Keratinocyte (primary cell): ENCODE measurements at regions not wholly inside any gene's neighbourhood (a gene's known extent, or its start where the extent isn't known, plus 50 kb on each side); places are given as distances from the start of the nearest gene placed in this dataset.

Experiments used
- DNase-seq: peaks from one replicate; pipeline ENCODE4 v3.0.0-alpha.2; 2011; ENCODE audit warnings: low read depth, missing footprints, low spot score
- FAIRE-seq: peaks from 2 replicates; lab custom pipeline; 2011; peaks lifted over from hg19 to GRCh38; lab: Jason Lieb, UNC
- H2AFZ ChIP-seq: 2 replicates; pipeline ENCODE4 v1.6.0; 2012; ENCODE audit warnings: low read length, control low read depth, inconsistent platforms; ENCODE audit not compliant: control insufficient read depth
- H3K27ac ChIP-seq: 2 replicates; pipeline ENCODE4 v1.5.1; 2011; ENCODE audit warnings: low read length; ENCODE audit not compliant: control insufficient read depth, insufficient read depth
- H3K27me3 ChIP-seq: 3 replicates; pipeline ENCODE4 v1.6.0; 2011; ENCODE audit warnings: low read length; ENCODE audit not compliant: control insufficient read depth, insufficient read depth; ENCODE audit errors: extremely low read depth
- H3K36me3 ChIP-seq, 2 experiments: 2 replicates in 1 of 2; 3 replicates in 1 of 2; pipeline ENCODE4 v1.5.1; 2011; ENCODE audit warnings: low read length in 2 of 2, mild to moderate bottlenecking in 1 of 2; ENCODE audit not compliant: control insufficient read depth in 2 of 2, insufficient read depth in 2 of 2; ENCODE audit errors: extremely low read depth in 1 of 2
- H3K4me1 ChIP-seq: 3 replicates; pipeline ENCODE4 v1.5.1; 2011; ENCODE audit warnings: low read length; ENCODE audit not compliant: control insufficient read depth, insufficient read depth; ENCODE audit errors: extremely low read depth
- H3K4me2 ChIP-seq: 3 replicates; pipeline ENCODE4 v1.6.0; 2011; ENCODE audit warnings: low read depth, low read length; ENCODE audit not compliant: control insufficient read depth, insufficient read depth; ENCODE audit errors: extremely low read depth
- H3K4me3 ChIP-seq, 3 experiments: fragments of 200-600 bp in 1 of 3; sonication (generic) in 1 of 3; 2 replicates in 2 of 3; 3 replicates in 1 of 3; pipeline ENCODE4 v1.5.1; 2011 to 2016; ENCODE audit warnings: low read length in 3 of 3, mild to moderate bottlenecking in 3 of 3, control low read depth in 2 of 3, inconsistent platforms in 1 of 3, low read depth in 1 of 3, mixed read lengths in 1 of 3, mixed run types in 1 of 3, moderate library complexity in 1 of 3; ENCODE audit not compliant: control insufficient read depth in 2 of 3, insufficient read depth in 2 of 3; ENCODE audit errors: extremely low read depth in 1 of 3
- H3K79me2 ChIP-seq: 2 replicates; pipeline ENCODE4 v1.6.0; 2012; ENCODE audit warnings: low read length; ENCODE audit not compliant: control insufficient read depth, insufficient read depth
- H3K9ac ChIP-seq: 3 replicates; pipeline ENCODE4 v1.6.0; 2011; ENCODE audit warnings: low read length; ENCODE audit not compliant: control insufficient read depth, insufficient read depth; ENCODE audit errors: extremely low read depth
- H3K9me1 ChIP-seq: 3 replicates; pipeline ENCODE4 v1.6.0; 2011; ENCODE audit warnings: low read length; ENCODE audit not compliant: control insufficient read depth, insufficient read depth; ENCODE audit errors: extremely low read depth
- H3K9me3 ChIP-seq: 2 replicates; pipeline ENCODE4 v1.5.1; 2012; ENCODE audit warnings: low read depth, low read length; ENCODE audit not compliant: control insufficient read depth
- H4K20me1 ChIP-seq: 3 replicates; pipeline ENCODE4 v1.6.0; 2011; ENCODE audit warnings: low read length; ENCODE audit not compliant: control insufficient read depth, insufficient read depth; ENCODE audit errors: extremely low read depth
- EZH2 ChIP-seq: IDR thresholded peaks from one replicate; pipeline ENCODE4 v1.6.1; 2012; ENCODE audit warnings: inconsistent platforms, mild to moderate bottlenecking, low read length, moderate library complexity
- dilution Hi-C: fragments of 300-500 bp; cut with MboI; formaldehyde crosslinking; loops from one replicate; pipeline ENCODE4 v1.7.0; 2020; ENCODE audit warnings: low sequenced_read_pairs; ENCODE audit not compliant: extremely low pct_ligation_motif_present
- TF ChIP-seq, protein P1 (sequence below), 3 experiments: IDR thresholded peaks in 1 of 3; conservative IDR thresholded peaks in 1 of 3; optimal IDR thresholded peaks in 1 of 3; 2 replicates in 2 of 3; 3 replicates in 1 of 3; pipeline versions ENCODE3 to v1.5.1; 2011; ENCODE audit warnings: low read length in 3 of 3, mild to moderate bottlenecking in 3 of 3, moderate library complexity in 2 of 3, control low read depth in 1 of 3, inconsistent platforms in 1 of 3; ENCODE audit not compliant: insufficient read depth in 2 of 3; ENCODE audit errors: extremely low read depth in 1 of 3

DNA sequence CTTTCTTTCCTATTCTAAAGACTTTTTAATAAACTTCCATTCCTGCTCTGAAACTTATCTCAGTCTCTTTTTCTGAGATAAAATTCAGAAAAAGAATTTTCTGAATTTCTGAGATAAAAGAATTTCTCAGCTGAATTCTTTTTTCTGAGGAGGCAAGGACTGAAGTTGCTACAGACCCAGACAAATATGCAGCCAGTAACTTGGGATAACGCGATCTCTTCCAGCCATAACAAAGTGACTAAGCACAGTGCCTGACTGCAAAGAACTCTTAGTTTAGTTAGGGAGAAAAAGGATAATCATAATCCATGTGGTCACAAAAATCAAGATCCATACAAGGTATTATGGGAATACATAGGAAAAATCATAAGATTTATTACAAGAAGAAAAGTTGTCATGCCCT, 222.0 kb upstream of the GAP43 start:
- no peak overlapping the region for H3K27ac ChIP-seq
- DNase-seq (no peak), FAIRE-seq (no peak)
- H4K20me1 ChIP-seq, result no peaks in the 10 kb centered on the region
- no peaks in the 10 kb centered on the region for H3K27me3 ChIP-seq
- no peaks in the 10 kb centered on the region for H3K9me1 ChIP-seq
- no peak for TF ChIP-seq EZH2
- TF ChIP-seq, protein P1, sequence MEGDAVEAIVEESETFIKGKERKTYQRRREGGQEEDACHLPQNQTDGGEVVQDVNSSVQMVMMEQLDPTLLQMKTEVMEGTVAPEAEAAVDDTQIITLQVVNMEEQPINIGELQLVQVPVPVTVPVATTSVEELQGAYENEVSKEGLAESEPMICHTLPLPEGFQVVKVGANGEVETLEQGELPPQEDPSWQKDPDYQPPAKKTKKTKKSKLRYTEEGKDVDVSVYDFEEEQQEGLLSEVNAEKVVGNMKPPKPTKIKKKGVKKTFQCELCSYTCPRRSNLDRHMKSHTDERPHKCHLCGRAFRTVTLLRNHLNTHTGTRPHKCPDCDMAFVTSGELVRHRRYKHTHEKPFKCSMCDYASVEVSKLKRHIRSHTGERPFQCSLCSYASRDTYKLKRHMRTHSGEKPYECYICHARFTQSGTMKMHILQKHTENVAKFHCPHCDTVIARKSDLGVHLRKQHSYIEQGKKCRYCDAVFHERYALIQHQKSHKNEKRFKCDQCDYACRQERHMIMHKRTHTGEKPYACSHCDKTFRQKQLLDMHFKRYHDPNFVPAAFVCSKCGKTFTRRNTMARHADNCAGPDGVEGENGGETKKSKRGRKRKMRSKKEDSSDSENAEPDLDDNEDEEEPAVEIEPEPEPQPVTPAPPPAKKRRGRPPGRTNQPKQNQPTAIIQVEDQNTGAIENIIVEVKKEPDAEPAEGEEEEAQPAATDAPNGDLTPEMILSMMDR (optimal IDR thresholded peaks at IDR 0.05 in 1 of 3, IDR thresholded peaks at IDR 0.05 in 1 of 3, conservative IDR thresholded peaks at IDR 0.05 in 1 of 3; ENCODE audit: extremely low read depth in 1 of 3, insufficient read depth in 2 of 3, low read length in 3 of 3), result no peak
- H3K79me2 ChIP-seq, result no peaks in the 10 kb centered on the region
- no peaks in the 10 kb centered on the region for H3K36me3 ChIP-seq
- no peaks in the 10 kb centered on the region for H3K9me3 ChIP-seq
- H3K4me2 ChIP-seq, result no peak overlapping the region
- dilution Hi-C loops, result no loop called here
- no peak overlapping the region for H2AFZ ChIP-seq
- no peak overlapping the region for H3K4me3 ChIP-seq
- no peak overlapping the region for H3K9ac ChIP-seq
- H3K4me1 ChIP-seq, result no peaks in the 10 kb centered on the region

DNA sequence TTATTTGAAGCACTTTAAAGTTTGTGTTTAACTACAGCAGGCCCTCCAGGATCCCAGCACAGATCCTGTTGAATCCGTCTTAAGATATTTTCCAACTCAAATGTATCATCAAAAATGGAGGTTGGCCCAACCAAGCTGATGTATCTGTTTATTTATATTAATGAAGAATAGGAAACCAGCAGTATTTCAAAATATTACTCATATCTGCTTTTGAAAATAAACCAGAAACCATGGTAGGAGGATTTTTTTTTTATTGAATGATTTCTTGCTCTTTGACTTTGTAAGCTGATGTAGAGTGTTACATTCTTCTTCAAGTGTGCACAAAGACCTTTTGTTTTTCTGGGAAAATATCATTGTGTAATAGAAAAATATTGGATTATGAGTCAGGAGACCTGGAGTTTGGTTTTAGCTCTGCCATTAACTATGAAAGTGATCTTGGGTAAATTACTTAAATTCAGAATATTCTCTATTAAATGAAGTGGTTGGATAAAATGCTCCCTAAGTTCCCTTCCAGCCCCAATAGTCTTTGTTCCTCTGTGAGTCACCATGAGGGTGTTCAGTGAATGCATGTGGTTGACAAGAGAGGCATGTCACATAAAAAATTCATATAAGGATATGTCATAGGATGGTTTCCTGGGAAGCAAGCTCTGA, 221.3 kb upstream of the GAP43 start:
- no peak overlapping the region for H3K27ac ChIP-seq
- no peak overlapping the region for H3K4me2 ChIP-seq
- no peaks in the 10 kb centered on the region for H3K9me3 ChIP-seq
- H3K36me3 ChIP-seq, result no peaks in the 10 kb centered on the region
- dilution Hi-C loops, result no loop called here
- no peak overlapping the region for H3K4me3 ChIP-seq
- DNase-seq (no peak), FAIRE-seq (no peak)
- H2AFZ ChIP-seq, result no peak overlapping the region
- TF ChIP-seq, protein P1 (optimal IDR thresholded peaks at IDR 0.05 in 1 of 3, IDR thresholded peaks at IDR 0.05 in 1 of 3, conservative IDR thresholded peaks at IDR 0.05 in 1 of 3; ENCODE audit: extremely low read depth in 1 of 3, insufficient read depth in 2 of 3, low read length in 3 of 3), result no peak
- TF ChIP-seq EZH2, result no peak
- no peaks in the 10 kb centered on the region for H4K20me1 ChIP-seq
- no peaks in the 10 kb centered on the region for H3K9me1 ChIP-seq
- no peak overlapping the region for H3K9ac ChIP-seq
- no peaks in the 10 kb centered on the region for H3K4me1 ChIP-seq
- no peaks in the 10 kb centered on the region for H3K79me2 ChIP-seq
- no peaks in the 10 kb centered on the region for H3K27me3 ChIP-seq
